Naive thymus-derived CD4-positive, alpha-beta T cell (primary cell): ENCODE measurements at regions not wholly inside any gene's neighbourhood (a gene's known extent, or its start where the extent isn't known, plus 50 kb on each side); places are given as distances from the start of the nearest gene placed in this dataset.

Experiments
- ATAC-seq: fragments of 150-1000 bp; cut with Tn5 transposase; 2 replicates; pipeline ENCODE4 v1.10.0; 2021; ENCODE audit warnings: mild to moderate bottlenecking, moderate library complexity
- CTCF ChIA-PET: fragments of 350-600 bp; sonication (Branson Sonifier 250); formaldehyde crosslinking; loops from one replicate; lab custom pipeline; 2021; ENCODE audit warnings: antibody characterized with exemption; lab: Charles Lee
- POLR2A ChIA-PET: fragments of 350-600 bp; sonication (Branson Sonifier 250); formaldehyde crosslinking; loops from one replicate; lab custom pipeline; 2021; ENCODE audit warnings: antibody characterized with exemption, inconsistent platforms; lab: Charles Lee
- DNase-seq, 9 donors: peaks; one replicate each; pipeline versions ENCODE4 v3.0.0 to v3.0.0-alpha.2; 2020 to 2022; ENCODE audit warnings: mixed read lengths in 1 of 9
- H3K27ac ChIP-seq: one replicate; pipeline ENCODE4 v1.7.0; 2013; ENCODE audit warnings: mild to moderate bottlenecking, low read depth, low read length, moderate library complexity
- H3K27me3 ChIP-seq, 2 donors: one replicate each; pipeline ENCODE4 v1.7.0; 2013; ENCODE audit warnings: low read length in 2 of 2, mild to moderate bottlenecking in 2 of 2, moderate library complexity in 2 of 2; ENCODE audit not compliant: control insufficient read depth in 2 of 2, insufficient read depth in 2 of 2
- H3K36me3 ChIP-seq, 3 experiments: 1 replicate in 2 of 3; 2 replicates in 1 of 3; pipeline ENCODE4 v1.7.0; 2013; ENCODE audit warnings: low read length in 3 of 3, mild to moderate bottlenecking in 3 of 3, moderate library complexity in 1 of 3; ENCODE audit not compliant: insufficient read depth in 3 of 3, control insufficient read depth in 2 of 3
- H3K4me1 ChIP-seq, 2 donors: one replicate each; pipeline ENCODE4 v1.7.0; 2013; ENCODE audit warnings: low read length in 2 of 2, mild to moderate bottlenecking in 2 of 2, moderate library complexity in 1 of 2; ENCODE audit not compliant: control insufficient read depth in 2 of 2, insufficient read depth in 2 of 2
- H3K4me3 ChIP-seq: 2 replicates; pipeline ENCODE4 v1.7.0; 2013; ENCODE audit warnings: mild to moderate bottlenecking, low read length
- H3K9me3 ChIP-seq, 3 experiments: 1 replicate in 2 of 3; 2 replicates in 1 of 3; pipeline ENCODE4 v1.7.0; 2013; ENCODE audit warnings: low read length in 3 of 3; ENCODE audit not compliant: control insufficient read depth in 2 of 3
- H3K27ac Mint-ChIP-seq, 9 donors: one replicate each; pipeline ENCODE4 v1.8.0; 2020 to 2022; ENCODE audit warnings: mixed read lengths in 9 of 9, mild to moderate bottlenecking in 8 of 9, moderate library complexity in 5 of 9, inconsistent platforms in 2 of 9
- H3K27me3 Mint-ChIP-seq, 5 donors: one replicate each; pipeline ENCODE4 v1.8.0; 2021 to 2022; ENCODE audit warnings: mixed read lengths in 5 of 5, mild to moderate bottlenecking in 1 of 5
- H3K36me3 Mint-ChIP-seq, 5 donors: one replicate each; pipeline ENCODE4 v1.8.0; 2020 to 2022; ENCODE audit warnings: mixed read lengths in 5 of 5, mild to moderate bottlenecking in 3 of 5, inconsistent platforms in 1 of 5
- H3K4me1 Mint-ChIP-seq, 7 donors: one replicate each; pipeline ENCODE4 v1.8.0; 2020 to 2022; ENCODE audit warnings: mixed read lengths in 7 of 7, mild to moderate bottlenecking in 3 of 7, inconsistent platforms in 1 of 7
- H3K4me3 Mint-ChIP-seq, 10 donors: one replicate each; pipeline ENCODE4 v1.8.0; 2020 to 2022; ENCODE audit warnings: mild to moderate bottlenecking in 10 of 10, mixed read lengths in 10 of 10, moderate library complexity in 6 of 10, inconsistent platforms in 2 of 10
- H3K9me3 Mint-ChIP-seq, 11 donors: one replicate each; pipeline ENCODE4 v1.8.0; 2020 to 2022; ENCODE audit warnings: mixed read lengths in 11 of 11, mild to moderate bottlenecking in 4 of 11, inconsistent platforms in 1 of 11, moderate library complexity in 1 of 11
- intact Hi-C, 2 donors: fragments of 100-400 bp; cut with micrococcal nuclease; formaldehyde crosslinking; loops; one replicate each; pipeline ENCODE4 v1.15.1; 2023

GRCh38 chr7:153297141-153297540, 537.6 kb downstream of the ACTR3B start:
- no peak overlapping the region for H3K27ac ChIP-seq
- no peaks in the 10 kb centered on the region for H3K36me3 Mint-ChIP-seq
- H3K4me1 Mint-ChIP-seq = no peaks in the 10 kb centered on the region
- no peak for ATAC-seq
- H3K27me3 ChIP-seq = no peaks in the 10 kb centered on the region
- no peaks in the 10 kb centered on the region for H3K9me3 ChIP-seq
- no peaks in the 10 kb centered on the region for H3K4me1 ChIP-seq
- POLR2A ChIA-PET = no interaction called here
- no peak overlapping the region for H3K27ac Mint-ChIP-seq
- peaks cover 0 to 26% (median 11%) of the 10 kb centered on the region in 11 donors for H3K9me3 Mint-ChIP-seq
- peaks cover 0 to 4% (median 0%) of the 10 kb centered on the region in 5 donors for H3K27me3 Mint-ChIP-seq
- CTCF ChIA-PET = no interaction called here
- DNase-seq = no peak
- no peaks in the 10 kb centered on the region for H3K36me3 ChIP-seq
- intact Hi-C loops = no loop called here
- no peak overlapping the region for H3K4me3 Mint-ChIP-seq
- H3K4me3 ChIP-seq = no peak overlapping the region

- Histone ChIP-seq H3K4me3 (no peak overlapping the region), H3K27ac (no peak overlapping the region), H3K36me3 (no peaks in the 10 kb centered on the region), H3K4me1 (no peaks in the 10 kb centered on the region), H3K27me3 (no peaks in the 10 kb centered on the region), H3K9me3 (peaks cover 0 to 4% (median 0%) of the 10 kb centered on the region in 3 experiments)
- peaks cover 0 to 51% (median 17%) of the 10 kb centered on the region in 11 donors for H3K9me3 Mint-ChIP-seq
- intact Hi-C loops = no loop called here
- H3K27ac Mint-ChIP-seq = no peak overlapping the region
- ChIA-PET CTCF (no interaction called here), POLR2A (no interaction called here)
- no peak overlapping the region for H3K4me3 Mint-ChIP-seq
- H3K36me3 Mint-ChIP-seq = no peaks in the 10 kb centered on the region
- H3K4me1 Mint-ChIP-seq = no peaks in the 10 kb centered on the region
- DNase-seq (no peak), ATAC-seq (no peak)
- H3K27me3 Mint-ChIP-seq = peaks cover 0 to 4% (median 0%) of the 10 kb centered on the region in 5 donors
Observed at GRCh38 chr7:153301936-153302335, 542.4 kb downstream of the ACTR3B start.

- no peaks in the 10 kb centered on the region for H3K9me3 ChIP-seq
- H3K4me1 ChIP-seq = no peaks in the 10 kb centered on the region
- ATAC-seq (no peak), DNase-seq (no peak)
- no peak overlapping the region for H3K4me3 Mint-ChIP-seq
- no peaks in the 10 kb centered on the region for H3K27me3 ChIP-seq
- CTCF ChIA-PET = no interaction called here
- no peaks in the 10 kb centered on the region for H3K36me3 ChIP-seq
- H3K4me3 ChIP-seq = no peak overlapping the region
- H3K9me3 Mint-ChIP-seq = peaks cover 7 to 29% (median 19%) of the 10 kb centered on the region in 11 donors
- no peak overlapping the region for H3K27ac ChIP-seq
- no peaks in the 10 kb centered on the region for H3K4me1 Mint-ChIP-seq
- no peaks in the 10 kb centered on the region for H3K27me3 Mint-ChIP-seq
- intact Hi-C loops = no loop called here
- no peak overlapping the region for H3K27ac Mint-ChIP-seq
- H3K36me3 Mint-ChIP-seq = peaks cover 0 to 5% (median 0%) of the 10 kb centered on the region in 5 donors
- POLR2A ChIA-PET = no interaction called here
Observed at GRCh38 chr7:153320005-153320404, 560.5 kb downstream of the ACTR3B start.

GRCh38 chr7:153320681-153321080, 561.1 kb downstream of the ACTR3B start:
- POLR2A ChIA-PET = no interaction called here
- Mint-ChIP-seq H3K9me3 (peaks cover 7 to 29% (median 19%) of the 10 kb centered on the region in 11 donors), H3K4me3 (no peak overlapping the region), H3K27ac (no peak overlapping the region), H3K27me3 (no peaks in the 10 kb centered on the region), H3K4me1 (no peaks in the 10 kb centered on the region), H3K36me3 (peaks cover 0 to 5% (median 0%) of the 10 kb centered on the region in 5 donors)
- Histone ChIP-seq H3K4me3 (no peak overlapping the region), H3K27ac (no peak overlapping the region), H3K9me3 (no peaks in the 10 kb centered on the region), H3K36me3 (no peaks in the 10 kb centered on the region), H3K4me1 (no peaks in the 10 kb centered on the region), H3K27me3 (no peaks in the 10 kb centered on the region)
- CTCF ChIA-PET = no interaction called here
- intact Hi-C loops = no loop called here
- DNase-seq = no peak
- ATAC-seq = no peak

GRCh38 chr7:153322991-153323390, 563.4 kb downstream of the ACTR3B start:
- ATAC-seq (no peak), DNase-seq (no peak)
- no peaks in the 10 kb centered on the region for H3K27me3 ChIP-seq
- no peak overlapping the region for H3K27ac ChIP-seq
- no peak overlapping the region for H3K27ac Mint-ChIP-seq
- POLR2A ChIA-PET = no interaction called here
- H3K36me3 ChIP-seq = no peaks in the 10 kb centered on the region
- intact Hi-C loops = no loop called here
- no peak overlapping the region for H3K4me3 ChIP-seq
- peaks cover 0 to 9% (median 0%) of the 10 kb centered on the region in 5 donors for H3K36me3 Mint-ChIP-seq
- H3K9me3 ChIP-seq = no peaks in the 10 kb centered on the region
- H3K4me3 Mint-ChIP-seq = no peak overlapping the region
- H3K9me3 Mint-ChIP-seq = peaks cover 4 to 32% (median 19%) of the 10 kb centered on the region in 11 donors
- no peaks in the 10 kb centered on the region for H3K27me3 Mint-ChIP-seq
- no peaks in the 10 kb centered on the region for H3K4me1 ChIP-seq
- no peaks in the 10 kb centered on the region for H3K4me1 Mint-ChIP-seq
- CTCF ChIA-PET = no interaction called here

GRCh38 chr7:153324094-153324493, 564.5 kb downstream of the ACTR3B start:
- H3K4me1 Mint-ChIP-seq = no peaks in the 10 kb centered on the region
- DNase-seq (no peak), ATAC-seq (no peak)
- H3K4me3 Mint-ChIP-seq = no peak overlapping the region
- H3K36me3 ChIP-seq = no peaks in the 10 kb centered on the region
- no peak overlapping the region for H3K27ac Mint-ChIP-seq
- H3K27me3 Mint-ChIP-seq = peaks cover 0 to 4% (median 0%) of the 10 kb centered on the region in 5 donors
- no peak overlapping the region for H3K27ac ChIP-seq
- H3K4me3 ChIP-seq = no peak overlapping the region
- intact Hi-C loops = no loop called here
- peaks cover 4 to 24% (median 16%) of the 10 kb centered on the region in 11 donors for H3K9me3 Mint-ChIP-seq
- ChIA-PET CTCF (no interaction called here), POLR2A (no interaction called here)
- no peaks in the 10 kb centered on the region for H3K4me1 ChIP-seq
- no peaks in the 10 kb centered on the region for H3K27me3 ChIP-seq
- no peaks in the 10 kb centered on the region for H3K9me3 ChIP-seq
- H3K36me3 Mint-ChIP-seq = peaks cover 0 to 4% (median 0%) of the 10 kb centered on the region in 5 donors

- intact Hi-C loops = no loop called here
- ChIA-PET POLR2A (interaction anchor here (0.6 kb wide), 1 partner anchor 14 kb away, joined by 3 read pairs; no protein-coding TSS in a partner anchor), CTCF (no interaction called here)
- ATAC-seq = no peak
- no peaks in the 10 kb centered on the region for H3K27me3 ChIP-seq
- DNase-seq = no peak
- Mint-ChIP-seq H3K4me3 (no peak overlapping the region), H3K27me3 (peaks cover 0 to 5% (median 0%) of the 10 kb centered on the region in 5 donors), H3K4me1 (no peaks in the 10 kb centered on the region), H3K27ac (no peak overlapping the region), H3K9me3 (peaks cover 0 to 16% (median 9%) of the 10 kb centered on the region in 11 donors), H3K36me3 (peaks cover 0 to 4% (median 0%) of the 10 kb centered on the region in 5 donors)
- H3K36me3 ChIP-seq = no peaks in the 10 kb centered on the region
- H3K9me3 ChIP-seq = no peaks in the 10 kb centered on the region
- H3K4me1 ChIP-seq = no peaks in the 10 kb centered on the region
- H3K27ac ChIP-seq = no peak overlapping the region
- H3K4me3 ChIP-seq = no peak overlapping the region
Observed at GRCh38 chr7:153327683-153328082, 568.1 kb downstream of the ACTR3B start.
